Mucosa of gallbladder (tissue), 1 donor: ENCODE measurements at regions not wholly inside any gene's neighbourhood (a gene's known extent, or its start where the extent isn't known, plus 50 kb on each side); places are given as distances from the start of the nearest gene placed in this dataset.
"Not testable (repeated sequence)": the region's sequence is repeated elsewhere in the genome, so short reads cannot be mapped to it uniquely, and the experiment has no call there.

Experiments used
- DNase-seq: peaks from one replicate; pipeline ENCODE4 v3.0.0-alpha.2; 2020; ENCODE audit warnings: low spot score
- donor health status: DM: no; HTN: no; CAD: no.

- no peak for DNase-seq
Measured at GRCh38 chrX:82528525-82528924, 979.6 kb upstream of the POU3F4 start.

- no peak for DNase-seq
Measured at GRCh38 chrX:82534086-82534597, 973.9 kb upstream of the POU3F4 start.

- not testable (repeated sequence) for DNase-seq
Measured at GRCh38 chrX:82537205-82537604, 970.9 kb upstream of the POU3F4 start.

- DNase-seq, result no peak
Measured at GRCh38 chrX:82541822-82542221, 966.3 kb upstream of the POU3F4 start.

GRCh38 chrX:82552201-82552600, 955.9 kb upstream of the POU3F4 start:
- not testable (repeated sequence) for DNase-seq

- DNase-seq, result no peak
Measured at GRCh38 chrX:82556588-82556987, 951.5 kb upstream of the POU3F4 start.

GRCh38 chrX:82585868-82586267, 922.2 kb upstream of the POU3F4 start:
- DNase-seq, result no peak

GRCh38 chrX:82589410-82589809, 918.7 kb upstream of the POU3F4 start:
- DNase-seq, result no peak

GRCh38 chrX:82591421-82591820, 916.7 kb upstream of the POU3F4 start:
- no peak for DNase-seq

- DNase-seq, result no peak
Measured at GRCh38 chrX:82626978-82627377, 881.1 kb upstream of the POU3F4 start.

- DNase-seq, result no peak
Measured at GRCh38 chrX:82627568-82627967, 880.5 kb upstream of the POU3F4 start.

- no peak for DNase-seq
Measured at GRCh38 chrX:82648062-82648461, 860.0 kb upstream of the POU3F4 start.

GRCh38 chrX:82649645-82650044, 858.4 kb upstream of the POU3F4 start:
- DNase-seq, result no peak

GRCh38 chrX:82658492-82658891, 849.6 kb upstream of the POU3F4 start:
- DNase-seq, result no peak

- DNase-seq, result no peak
Measured at GRCh38 chrX:82666355-82666754, 841.7 kb upstream of the POU3F4 start.

GRCh38 chrX:82675104-82675503, 833.0 kb upstream of the POU3F4 start:
- DNase-seq, result no peak

- DNase-seq, result no peak
Measured at GRCh38 chrX:82676386-82676785, 831.7 kb upstream of the POU3F4 start.

GRCh38 chrX:82677286-82677685, 830.8 kb upstream of the POU3F4 start:
- no peak for DNase-seq

- DNase-seq, result no peak
Measured at GRCh38 chrX:82692991-82693390, 815.1 kb upstream of the POU3F4 start.

- DNase-seq, result no peak
Measured at GRCh38 chrX:82695066-82695465, 813.0 kb upstream of the POU3F4 start.

GRCh38 chrX:82703551-82703950, 804.5 kb upstream of the POU3F4 start:
- no peak for DNase-seq

- DNase-seq, result no peak
Measured at GRCh38 chrX:82711457-82711856, 796.6 kb upstream of the POU3F4 start.

GRCh38 chrX:82721891-82722290, 786.2 kb upstream of the POU3F4 start:
- DNase-seq, result no peak

- no peak for DNase-seq
Measured at GRCh38 chrX:82723806-82724205, 784.3 kb upstream of the POU3F4 start.

GRCh38 chrX:82727436-82727835, 780.7 kb upstream of the POU3F4 start:
- DNase-seq, result not testable (repeated sequence)
